MM.1S (cell line): ENCODE measurements at regions not wholly inside any gene's neighbourhood (a gene's known extent, or its start where the extent isn't known, plus 50 kb on each side); places are given as distances from the start of the nearest gene placed in this dataset.

Experiments
- DNase-seq: peaks from one replicate; pipeline ENCODE4 v3.0.0-alpha.2; 2015
- H2AFZ ChIP-seq: fragments of 300-600 bp; sonication (generic); 2 replicates; pipeline ENCODE4 v1.6.0; 2016; ENCODE audit warnings: antibody characterized with exemption, low read length
- H3F3A ChIP-seq: fragments of 300-600 bp; sonication (generic); 2 replicates; pipeline ENCODE4 v1.6.1; 2016; ENCODE audit warnings: mild to moderate bottlenecking, antibody characterized with exemption, low read length, moderate library complexity, mixed read lengths; ENCODE audit not compliant: insufficient read depth
- H3K27ac ChIP-seq: fragments of 300-600 bp; sonication (generic); 2 replicates; pipeline ENCODE4 v1.5.1; 2016; ENCODE audit warnings: mild to moderate bottlenecking, low read length
- H3K27me3 ChIP-seq: fragments of 300-600 bp; sonication (generic); replicated peaks from 2 replicates; pipeline ENCODE4 v1.6.0; 2016; ENCODE audit warnings: low read length; ENCODE audit not compliant: insufficient read depth
- H3K36me3 ChIP-seq: fragments of 300-600 bp; sonication (generic); replicated peaks from 2 replicates; pipeline ENCODE4 v1.6.1; 2016; ENCODE audit warnings: mild to moderate bottlenecking, low read length, mixed read lengths; ENCODE audit not compliant: insufficient read depth
- H3K4me1 ChIP-seq: fragments of 300-600 bp; sonication (generic); 2 replicates; pipeline ENCODE4 v1.6.1; 2016; ENCODE audit warnings: low read length, mixed read lengths
- H3K4me2 ChIP-seq: fragments of 300-600 bp; sonication (generic); 2 replicates; pipeline ENCODE4 v1.6.0; 2016; ENCODE audit warnings: low read depth, low read length
- H3K4me3 ChIP-seq: fragments of 300-600 bp; sonication (generic); 2 replicates; pipeline ENCODE4 v1.5.1; 2016; ENCODE audit warnings: low read length, mixed read lengths
- H3K79me2 ChIP-seq: fragments of 300-600 bp; sonication (generic); 2 replicates; pipeline ENCODE4 v1.6.1; 2016; ENCODE audit warnings: mixed run types, low read length, mixed read lengths
- H3K9ac ChIP-seq: fragments of 300-600 bp; sonication (generic); 2 replicates; pipeline ENCODE4 v1.6.1; 2016; ENCODE audit warnings: low read length, mixed read lengths
- H3K9me2 ChIP-seq: fragments of 300-600 bp; sonication (generic); replicated peaks from 2 replicates; pipeline ENCODE4 v1.6.1; 2016; ENCODE audit warnings: mild to moderate bottlenecking, low read length, mixed read lengths; ENCODE audit not compliant: insufficient read depth
- H3K9me3 ChIP-seq: fragments of 300-600 bp; sonication (generic); replicated peaks from 2 replicates; pipeline ENCODE4 v1.6.1; 2016; ENCODE audit warnings: mild to moderate bottlenecking, low read length, mixed read lengths; ENCODE audit not compliant: insufficient read depth
- H4K20me1 ChIP-seq: fragments of 300-600 bp; sonication (generic); 2 replicates; pipeline ENCODE4 v1.6.1; 2016; ENCODE audit warnings: mild to moderate bottlenecking, low read length, moderate library complexity, mixed read lengths; ENCODE audit not compliant: insufficient read depth
- EZH2 ChIP-seq: fragments of 300-600 bp; sonication (generic); optimal IDR thresholded peaks from 2 replicates; pipeline ENCODE3; 2017; ENCODE audit warnings: low read depth, mild to moderate bottlenecking, antibody characterized with exemption, low read length, mixed read lengths
- EZH2phosphoT487 ChIP-seq: fragments of 300-600 bp; sonication (generic); IDR thresholded peaks from 2 replicates; pipeline ENCODE4 v1.6.1; 2018; ENCODE audit warnings: antibody characterized with exemption, low read length
- TF ChIP-seq, protein P1 (sequence below): fragments of 300-600 bp; sonication (generic); IDR thresholded peaks from 2 replicates; pipeline ENCODE4 v1.5.1; 2016; ENCODE audit warnings: antibody characterized with exemption, low read length, mixed read lengths

GRCh38 chr3:22990291-22991200, 212.6 kb upstream of the UBE2E2 start:
- Histone ChIP-seq H4K20me1 (no peaks in the 10 kb centered on the region), H3F3A (no peaks in the 10 kb centered on the region), H3K4me1 (no peaks in the 10 kb centered on the region), H2AFZ (no peak overlapping the region), H3K4me3 (no peak overlapping the region), H3K9me3 (0 out of 2 replicates have a peak, but pooled peaks cover 2% of the 10 kb centered on the region), H3K9ac (no peak overlapping the region), H3K36me3 (no peaks in the 10 kb centered on the region), H3K27me3 (no peaks in the 10 kb centered on the region), H3K79me2 (no peaks in the 10 kb centered on the region), H3K4me2 (no peak overlapping the region), H3K27ac (no peak overlapping the region), H3K9me2 (no peaks in the 10 kb centered on the region)
- TF ChIP-seq EZH2 (no peak), EZH2phosphoT487 (no peak)
- TF ChIP-seq, protein P1, sequence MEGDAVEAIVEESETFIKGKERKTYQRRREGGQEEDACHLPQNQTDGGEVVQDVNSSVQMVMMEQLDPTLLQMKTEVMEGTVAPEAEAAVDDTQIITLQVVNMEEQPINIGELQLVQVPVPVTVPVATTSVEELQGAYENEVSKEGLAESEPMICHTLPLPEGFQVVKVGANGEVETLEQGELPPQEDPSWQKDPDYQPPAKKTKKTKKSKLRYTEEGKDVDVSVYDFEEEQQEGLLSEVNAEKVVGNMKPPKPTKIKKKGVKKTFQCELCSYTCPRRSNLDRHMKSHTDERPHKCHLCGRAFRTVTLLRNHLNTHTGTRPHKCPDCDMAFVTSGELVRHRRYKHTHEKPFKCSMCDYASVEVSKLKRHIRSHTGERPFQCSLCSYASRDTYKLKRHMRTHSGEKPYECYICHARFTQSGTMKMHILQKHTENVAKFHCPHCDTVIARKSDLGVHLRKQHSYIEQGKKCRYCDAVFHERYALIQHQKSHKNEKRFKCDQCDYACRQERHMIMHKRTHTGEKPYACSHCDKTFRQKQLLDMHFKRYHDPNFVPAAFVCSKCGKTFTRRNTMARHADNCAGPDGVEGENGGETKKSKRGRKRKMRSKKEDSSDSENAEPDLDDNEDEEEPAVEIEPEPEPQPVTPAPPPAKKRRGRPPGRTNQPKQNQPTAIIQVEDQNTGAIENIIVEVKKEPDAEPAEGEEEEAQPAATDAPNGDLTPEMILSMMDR = no peak
- DNase-seq = no peak

GRCh38 chr3:22994781-22995180, 208.3 kb upstream of the UBE2E2 start:
- no peak for DNase-seq
- Histone ChIP-seq H2AFZ (no peak overlapping the region), H3K27me3 (no peaks in the 10 kb centered on the region), H4K20me1 (no peaks in the 10 kb centered on the region), H3K9ac (no peak overlapping the region), H3K4me3 (no peak overlapping the region), H3K27ac (no peak overlapping the region), H3K9me2 (no peaks in the 10 kb centered on the region), H3F3A (no peaks in the 10 kb centered on the region), H3K9me3 (no peaks in the 10 kb centered on the region), H3K4me1 (no peaks in the 10 kb centered on the region), H3K36me3 (no peaks in the 10 kb centered on the region), H3K4me2 (no peak overlapping the region), H3K79me2 (no peaks in the 10 kb centered on the region)
- TF ChIP-seq EZH2phosphoT487 (no peak), EZH2 (no peak)
- TF ChIP-seq, protein P1 = no peak

DNA sequence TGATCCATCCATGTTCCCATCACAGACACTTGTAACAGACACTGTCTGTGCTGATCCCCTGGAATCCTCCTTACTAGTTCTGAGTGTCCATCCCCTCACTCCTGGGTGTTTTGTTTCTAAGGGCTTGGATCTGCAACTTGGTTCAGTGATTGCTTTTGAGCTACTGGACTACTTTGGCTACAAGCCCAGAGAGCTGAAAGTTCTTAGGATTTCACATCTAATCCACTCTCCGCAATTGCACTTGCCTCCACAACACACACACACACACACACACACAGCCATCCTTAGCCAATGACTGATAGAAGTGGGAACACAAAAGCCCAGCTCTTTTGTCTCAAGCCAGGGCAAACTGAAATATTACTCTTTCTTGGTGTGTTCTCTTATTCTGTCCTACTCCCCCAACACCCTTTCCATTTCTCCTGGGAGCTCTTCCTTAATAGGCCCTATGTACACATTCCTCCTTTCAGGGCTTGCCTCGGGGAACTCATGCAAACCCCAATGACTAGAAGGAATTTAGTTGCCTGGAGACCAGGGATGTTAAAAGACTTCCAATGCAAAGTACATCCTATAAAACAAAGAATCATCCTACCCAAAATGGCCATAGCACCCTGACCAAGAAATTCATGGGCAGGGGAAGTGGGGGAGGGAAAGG, 206.1 kb upstream of the UBE2E2 start:
- no peaks in the 10 kb centered on the region for H3F3A ChIP-seq
- no peak for DNase-seq
- no peak overlapping the region for H2AFZ ChIP-seq
- no peak for TF ChIP-seq EZH2phosphoT487
- no peak for TF ChIP-seq EZH2
- TF ChIP-seq, protein P1 = no peak
- H3K9ac ChIP-seq = no peak overlapping the region
- no peak overlapping the region for H3K27ac ChIP-seq
- H3K4me1 ChIP-seq = no peaks in the 10 kb centered on the region
- no peaks in the 10 kb centered on the region for H3K9me3 ChIP-seq
- H3K9me2 ChIP-seq = no peaks in the 10 kb centered on the region
- no peaks in the 10 kb centered on the region for H3K27me3 ChIP-seq
- H3K4me2 ChIP-seq = no peak overlapping the region
- H3K36me3 ChIP-seq = no peaks in the 10 kb centered on the region
- H3K79me2 ChIP-seq = no peaks in the 10 kb centered on the region
- H4K20me1 ChIP-seq = no peaks in the 10 kb centered on the region
- no peak overlapping the region for H3K4me3 ChIP-seq
